ENCODE measurements at regions not wholly inside any gene's neighbourhood (a gene's known extent, or its start where the extent isn't known, plus 50 kb on each side); places are given as distances from the start of the nearest gene placed in this dataset.
A peak's percentile ranks its signal among the peaks of the same experiment; 100 is the strongest.
"Not testable (repeated sequence)": the region's sequence is repeated elsewhere in the genome, so short reads cannot be mapped to it uniquely, and the experiment has no call there.

DNA sequence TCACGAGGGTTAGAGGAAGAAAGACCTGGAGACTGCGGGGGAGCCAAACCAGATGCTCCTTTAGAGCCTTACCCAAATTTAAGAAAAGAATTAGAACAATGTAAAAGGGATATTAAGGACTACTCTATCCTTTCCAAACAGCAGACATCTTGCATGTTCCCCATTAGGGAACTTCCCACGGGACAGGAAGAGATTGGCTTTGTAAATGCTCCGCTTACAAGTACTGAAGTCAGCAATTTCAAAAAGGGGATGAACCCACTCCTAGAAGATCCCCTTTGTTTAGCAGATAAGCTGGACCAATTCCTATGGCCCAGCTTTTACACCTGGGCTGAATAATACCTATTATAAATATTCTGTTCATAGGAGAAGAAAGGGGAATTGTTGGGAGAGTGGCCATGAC lies 74.2 kb downstream of the APOBEC1 start:
- no peak for FAIRE-seq

DNA sequence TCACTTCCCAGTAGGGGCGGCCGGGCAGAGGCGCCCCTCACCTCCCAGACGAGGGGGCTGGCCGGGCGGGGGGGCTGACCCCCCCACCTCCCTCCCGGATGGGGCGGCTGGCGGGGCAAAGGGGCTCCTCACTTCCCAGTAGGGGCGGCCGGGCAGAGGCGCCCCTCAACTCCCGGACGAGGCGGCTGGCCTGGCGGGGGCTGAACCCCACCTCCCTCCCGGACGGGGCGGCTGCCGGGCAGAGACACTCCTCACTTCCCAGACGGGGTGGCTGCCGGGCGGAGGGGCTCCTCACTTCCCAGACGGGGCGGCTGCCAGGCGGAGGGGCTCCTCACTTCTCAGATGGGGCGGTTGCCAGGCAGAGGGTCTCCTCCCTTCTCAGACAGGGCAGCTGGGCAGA lies 75.6 kb downstream of the APOBEC1 start:
- FAIRE-seq, result not testable (repeated sequence)

DNA sequence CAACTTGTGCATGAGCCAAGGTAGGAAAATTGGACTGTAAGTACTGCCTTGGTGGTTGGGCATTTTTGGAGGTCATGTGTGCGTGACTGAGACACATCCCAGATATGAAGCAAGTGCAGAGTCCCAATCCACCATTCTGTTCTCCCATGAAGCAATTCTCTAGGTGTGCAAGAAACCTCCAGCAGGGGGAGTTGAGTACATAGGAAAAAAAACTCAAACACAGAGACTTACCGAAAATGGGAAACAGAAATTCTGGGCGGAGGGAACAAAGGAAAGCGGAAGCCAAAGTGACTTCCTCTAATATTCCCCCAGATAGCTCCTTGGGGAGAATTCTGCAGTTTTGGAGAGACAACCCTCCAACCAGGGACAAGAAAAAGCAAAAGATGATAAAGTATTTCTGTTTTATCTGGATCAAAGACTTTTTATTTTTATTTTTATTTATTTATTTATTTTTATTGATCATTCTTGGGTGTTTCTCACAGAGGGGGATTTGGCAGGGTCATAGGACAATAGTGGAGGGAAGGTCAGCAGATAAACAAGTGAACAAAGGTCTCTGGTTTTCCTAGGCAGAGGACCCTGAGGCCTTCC lies 76.9 kb downstream of the APOBEC1 start:
- FAIRE-seq, result peak; percentile 21

DNA sequence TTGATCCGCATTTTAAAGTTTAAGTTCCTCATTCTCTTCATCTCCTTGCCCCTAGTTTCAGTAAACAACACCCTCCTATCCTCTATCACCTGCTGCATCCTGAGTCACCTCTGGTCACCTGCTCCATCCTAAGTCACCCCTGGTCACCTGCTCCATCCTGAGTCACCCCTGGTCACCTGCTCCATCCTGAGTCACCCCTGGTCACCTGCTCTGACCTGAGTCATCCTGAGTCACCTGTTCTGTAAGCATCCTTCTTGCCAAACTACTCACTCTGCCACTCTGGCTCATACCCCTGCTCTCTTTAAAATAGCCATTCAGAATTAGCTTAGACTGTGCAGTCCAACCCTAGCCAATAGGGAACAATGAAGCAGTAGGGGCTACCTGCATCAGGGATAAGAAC lies 80.6 kb upstream of the CD163 start:
- not testable (repeated sequence) for FAIRE-seq

DNA sequence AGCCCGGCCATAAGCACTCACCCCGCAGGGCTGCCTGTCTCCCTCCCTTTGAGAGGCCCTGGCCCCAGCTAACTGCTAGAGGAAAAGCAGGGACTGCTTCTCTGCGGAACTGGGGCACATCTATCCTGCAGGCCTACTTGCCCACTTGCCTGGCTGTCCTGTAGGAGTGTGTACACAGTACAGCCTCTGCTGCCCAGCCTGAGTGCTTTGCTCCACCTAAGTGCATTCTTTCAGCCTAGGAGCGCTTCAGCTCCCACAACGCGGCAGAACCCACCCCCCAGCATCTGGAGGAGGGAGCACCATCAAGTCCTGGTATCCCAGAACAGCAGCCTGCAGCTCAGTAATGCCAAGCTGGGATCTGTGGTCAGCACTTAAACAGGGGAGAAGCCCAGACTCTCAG lies 79.9 kb upstream of the CD163 start:
- no peak for FAIRE-seq

DNA sequence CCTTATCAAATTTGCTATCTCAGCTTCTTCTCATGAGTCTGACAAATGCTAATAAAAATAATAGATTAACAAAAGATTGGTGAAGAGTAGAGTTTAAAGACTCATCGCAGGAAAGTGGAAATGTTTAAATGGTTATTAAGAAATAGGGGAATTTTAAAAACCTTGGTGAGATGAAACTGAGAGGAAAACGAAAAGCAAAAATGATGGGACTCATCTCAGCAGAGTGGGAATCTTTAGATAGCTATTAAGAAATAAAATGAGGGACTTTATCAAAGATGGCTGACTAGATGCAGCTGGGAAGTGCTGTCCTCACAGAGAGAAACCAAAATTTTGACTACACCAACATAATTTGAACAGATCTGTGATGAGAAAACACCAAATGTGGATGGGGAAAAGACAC lies 79.2 kb upstream of the CD163 start:
- no peak for FAIRE-seq

DNA sequence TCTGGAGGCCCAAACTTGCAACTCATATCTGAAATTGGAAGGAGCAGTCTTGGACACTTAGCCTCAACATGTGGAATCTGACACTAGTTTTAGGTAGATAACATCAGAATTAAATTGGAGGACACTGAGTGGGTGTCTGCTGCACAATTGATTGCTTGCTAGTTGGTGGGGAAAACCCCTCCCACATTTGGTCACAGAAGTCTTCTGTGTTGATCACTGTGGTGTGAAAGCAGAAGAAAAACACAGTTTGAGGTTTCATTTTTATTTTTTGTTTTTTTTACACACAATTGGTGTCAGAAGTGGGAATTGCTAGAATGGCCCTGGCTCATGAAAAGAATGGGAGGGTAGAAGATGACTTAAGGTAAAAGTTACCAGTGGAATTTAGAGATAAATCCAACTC lies 78.0 kb upstream of the CD163 start:
- FAIRE-seq, result no peak

DNA sequence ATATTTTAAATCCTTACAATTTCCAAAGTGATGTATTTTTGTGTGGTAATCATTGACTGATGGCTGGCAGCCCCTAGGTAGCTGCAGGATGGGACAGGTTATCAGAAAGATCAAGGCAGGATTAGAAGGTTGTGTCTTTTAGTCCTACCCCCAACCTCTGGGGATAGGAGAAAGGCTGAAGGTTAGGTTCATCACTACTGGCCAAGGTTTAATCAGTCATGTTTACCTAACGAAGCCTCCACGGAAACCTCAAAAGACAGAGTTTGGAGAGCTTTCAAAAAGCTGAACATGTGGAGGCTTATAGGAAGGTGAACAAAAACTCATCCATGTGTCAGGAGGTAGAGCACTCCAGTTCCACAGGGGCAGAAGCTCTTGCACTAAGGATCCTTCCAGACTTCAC lies 77.5 kb upstream of the CD163 start:
- no peak for FAIRE-seq

DNA sequence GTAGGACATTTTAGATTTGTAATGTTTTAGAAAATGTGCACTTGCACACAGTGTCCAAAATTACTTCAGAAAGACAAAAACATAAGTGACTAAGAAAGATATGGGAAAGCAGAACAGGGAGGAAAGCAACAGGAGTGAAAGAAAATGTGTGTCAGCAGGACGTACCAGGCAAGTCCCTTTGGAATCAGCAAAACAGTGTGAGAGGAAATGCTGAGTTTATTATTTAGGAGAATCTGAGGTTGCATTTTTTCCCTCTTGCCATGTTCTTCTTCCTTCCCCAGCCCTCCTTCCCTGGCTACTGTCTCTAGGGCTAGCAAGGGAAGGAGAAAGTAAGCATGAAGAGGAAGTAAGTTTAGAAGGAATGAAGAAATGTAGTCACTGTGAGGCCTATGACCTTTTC lies 67.7 kb upstream of the CD163 start:
- no peak for FAIRE-seq

DNA sequence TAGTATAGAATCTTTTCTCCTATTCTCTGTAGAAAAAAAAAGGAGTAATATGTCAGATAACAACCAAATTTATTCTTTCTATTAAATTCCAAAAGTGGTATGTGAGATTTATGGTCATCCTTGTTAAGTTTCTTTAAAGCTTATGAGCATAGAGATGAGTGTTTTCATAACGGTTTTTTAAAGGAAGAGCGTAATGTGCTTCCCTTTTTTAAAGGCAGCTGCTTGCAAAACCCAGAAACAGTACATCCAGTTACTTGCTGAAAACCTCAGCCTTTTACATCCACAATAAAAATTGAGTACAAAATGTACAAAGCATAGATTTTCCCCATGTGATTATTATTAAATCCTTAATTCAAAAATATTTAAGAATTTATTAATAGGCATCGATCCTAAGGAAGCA lies 53.6 kb upstream of the CD163 start:
- FAIRE-seq, result no peak

DNA sequence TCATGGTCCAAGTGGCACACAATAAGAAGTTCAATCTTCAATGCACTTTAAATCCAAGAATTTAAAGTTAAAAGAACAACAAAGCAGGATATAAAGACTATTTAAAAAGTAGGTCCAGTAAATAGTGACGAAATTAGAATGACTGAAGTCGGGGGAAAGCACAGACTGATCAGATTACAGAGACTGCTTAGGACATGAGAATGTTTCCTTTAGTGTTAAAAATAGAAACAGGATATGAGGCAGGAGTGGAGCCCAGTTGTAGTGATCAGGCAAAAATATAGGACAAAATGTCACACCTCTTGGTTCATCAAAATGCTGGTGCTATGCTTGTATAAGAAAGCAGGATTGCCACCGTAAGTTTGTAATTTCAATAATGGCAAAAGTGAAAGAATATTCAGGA lies 52.2 kb upstream of the CD163 start:
- FAIRE-seq, result no peak

DNA sequence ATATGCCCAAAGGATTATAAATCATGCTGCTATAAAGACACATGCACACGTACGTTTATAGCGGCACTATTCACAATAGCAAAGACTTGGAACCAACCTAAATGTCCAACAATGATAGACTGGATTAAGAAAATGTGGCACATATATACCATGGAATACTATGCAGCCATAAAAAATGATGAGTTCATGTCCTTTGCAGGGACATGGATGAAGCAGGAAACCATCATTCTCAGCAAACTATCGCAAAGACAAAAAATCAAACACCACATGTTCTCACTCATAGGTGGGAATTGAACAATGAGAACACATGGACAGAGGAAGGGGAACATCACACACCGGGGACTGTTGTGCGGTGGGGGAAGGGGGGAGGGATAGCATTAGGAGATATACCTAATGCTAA lies 51.3 kb upstream of the CD163 start:
- FAIRE-seq, result not testable (repeated sequence)

Data from G401.6 (cell line).